Mesodermal cell (in vitro differentiated cells): ENCODE measurements at regions not wholly inside any gene's neighbourhood (a gene's known extent, or its start where the extent isn't known, plus 50 kb on each side); places are given as distances from the start of the nearest gene placed in this dataset.
"Not testable (repeated sequence)": the region's sequence is repeated elsewhere in the genome, so short reads cannot be mapped to it uniquely, and the experiment has no call there.

Experiments
- H3K27ac ChIP-seq: 2 replicates; pipeline ENCODE4 v1.7.0; 2013; ENCODE audit warnings: mild to moderate bottlenecking, low read depth, low read length, moderate library complexity; ENCODE audit not compliant: severe bottlenecking
- H3K36me3 ChIP-seq: 2 replicates; pipeline ENCODE4 v1.7.1; 2013; ENCODE audit warnings: mild to moderate bottlenecking, low read length, moderate library complexity; ENCODE audit not compliant: control insufficient read depth, insufficient read depth
- H3K4me1 ChIP-seq: one replicate; pipeline ENCODE4 v1.7.1; 2013; ENCODE audit warnings: mild to moderate bottlenecking, low read length; ENCODE audit not compliant: insufficient read depth, control insufficient read depth, poor library complexity, severe bottlenecking
- H3K4me3 ChIP-seq: 2 replicates; pipeline ENCODE4 v1.7.0; 2013; ENCODE audit warnings: low read length, control low read depth, mild to moderate bottlenecking; ENCODE audit not compliant: insufficient read depth, poor library complexity, severe bottlenecking; ENCODE audit errors: extremely low read depth
- H3K9me3 ChIP-seq: 2 replicates; pipeline ENCODE4 v1.7.1; 2013; ENCODE audit warnings: mild to moderate bottlenecking, low read length, moderate library complexity; ENCODE audit not compliant: control insufficient read depth
- WGBS, 2 experiments: methylation state at CpG; one replicate each; pipeline ENCODE4 v1.1.5; 2013; ENCODE audit warnings: missing lambda C conversion rate in 2 of 2; ENCODE audit not compliant: insufficient coverage in 2 of 2; 5-methylcytosine and 5-hydroxymethylcytosine counted together

DNA sequence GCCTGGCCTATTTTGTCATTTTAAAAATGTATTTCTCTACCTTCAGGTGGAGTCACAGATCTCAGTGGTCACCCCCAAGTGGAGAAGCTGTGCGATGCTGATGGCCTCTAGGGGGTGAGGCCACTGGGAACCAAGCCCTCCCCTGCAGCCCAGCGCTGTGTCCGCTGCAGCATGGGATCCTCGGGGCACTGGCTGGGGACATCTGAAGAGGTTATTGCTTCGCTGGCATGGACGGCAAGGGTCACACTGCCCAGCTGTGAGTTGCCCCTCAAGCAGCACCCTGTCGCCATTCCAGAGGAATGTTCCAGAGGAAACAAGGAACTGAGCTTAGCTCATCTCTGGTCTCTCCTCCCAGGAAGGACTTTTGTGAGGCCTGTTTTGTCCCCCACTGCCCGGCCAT, 119.6 kb upstream of the S1PR3 start:
- no peaks in the 10 kb centered on the region for H3K36me3 ChIP-seq
- WGBS, 2 experiments, result 92 to 96% methylated on average over 8 of the region's 8 CpGs
- H3K27ac ChIP-seq, result peak overlapping the region; percentile 62
- no peaks in the 10 kb centered on the region for H3K4me1 ChIP-seq
- H3K4me3 ChIP-seq, result no peak overlapping the region
- no peaks in the 10 kb centered on the region for H3K9me3 ChIP-seq

GRCh38 chr9:88872192-88872946, 118.9 kb upstream of the S1PR3 start:
- Histone ChIP-seq H3K36me3 (no peaks in the 10 kb centered on the region), H3K4me3 (no peak overlapping the region), H3K4me1 (no peaks in the 10 kb centered on the region), H3K27ac (peak overlapping the region; percentile 62), H3K9me3 (no peaks in the 10 kb centered on the region)
- 97 to 100% methylated on average over 2 of the region's 3 CpGs for WGBS, 2 experiments

DNA sequence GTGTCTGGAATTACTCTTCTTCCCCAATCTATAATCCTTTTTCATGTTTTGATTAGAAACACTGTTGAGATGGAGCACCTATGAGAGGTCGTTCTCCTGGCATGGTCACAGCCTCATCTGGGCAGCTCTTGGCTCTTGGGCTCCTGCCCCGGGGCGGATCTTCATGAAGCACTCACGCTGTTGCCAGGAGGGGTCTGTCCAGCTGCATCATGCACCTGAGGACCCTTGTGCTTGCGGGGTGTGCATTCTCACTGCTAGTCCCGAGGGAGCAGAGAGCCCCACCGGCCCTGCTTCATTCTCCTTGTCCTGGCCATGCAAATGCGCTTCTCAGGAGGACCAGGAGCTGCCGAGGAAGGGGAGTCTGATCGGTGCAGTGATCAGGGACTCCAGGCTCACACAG, 117.6 kb upstream of the S1PR3 start:
- no peak overlapping the region for H3K27ac ChIP-seq
- H3K36me3 ChIP-seq, result no peaks in the 10 kb centered on the region
- WGBS, 2 experiments, result 85 to 86% methylated on average over 10 of the region's 10 CpGs
- no peaks in the 10 kb centered on the region for H3K9me3 ChIP-seq
- H3K4me1 ChIP-seq, result no peaks in the 10 kb centered on the region
- no peak overlapping the region for H3K4me3 ChIP-seq

GRCh38 chr9:88874391-88874790, 116.9 kb upstream of the S1PR3 start:
- WGBS, 2 experiments, result 82 to 87% methylated on average over 2 to 4 of the region's 6 CpGs
- H3K9me3 ChIP-seq, result no peaks in the 10 kb centered on the region
- no peaks in the 10 kb centered on the region for H3K36me3 ChIP-seq
- H3K27ac ChIP-seq, result no peak overlapping the region
- no peaks in the 10 kb centered on the region for H3K4me1 ChIP-seq
- H3K4me3 ChIP-seq, result no peak overlapping the region

GRCh38 chr9:88875400-88876120, 115.7 kb upstream of the S1PR3 start:
- H3K9me3 ChIP-seq, result no peaks in the 10 kb centered on the region
- no peak overlapping the region for H3K4me3 ChIP-seq
- no peaks in the 10 kb centered on the region for H3K4me1 ChIP-seq
- WGBS, 2 experiments, result 80% methylated on average over 1 of the region's 3 CpGs; no CpG with 5 or more reads in 1 of the 2 experiments
- no peaks in the 10 kb centered on the region for H3K36me3 ChIP-seq
- H3K27ac ChIP-seq, result no peak overlapping the region

- H3K4me1 ChIP-seq, result no peaks in the 10 kb centered on the region
- WGBS, 2 experiments, result 81 to 86% methylated on average over 8 of the region's 8 CpGs
- H3K9me3 ChIP-seq, result no peaks in the 10 kb centered on the region
- H3K4me3 ChIP-seq, result no peak overlapping the region
- no peak overlapping the region for H3K27ac ChIP-seq
- H3K36me3 ChIP-seq, result no peaks in the 10 kb centered on the region
These were observed 111.1 kb upstream of the S1PR3 start for GRCh38 chr9:88880199-88880598.

DNA sequence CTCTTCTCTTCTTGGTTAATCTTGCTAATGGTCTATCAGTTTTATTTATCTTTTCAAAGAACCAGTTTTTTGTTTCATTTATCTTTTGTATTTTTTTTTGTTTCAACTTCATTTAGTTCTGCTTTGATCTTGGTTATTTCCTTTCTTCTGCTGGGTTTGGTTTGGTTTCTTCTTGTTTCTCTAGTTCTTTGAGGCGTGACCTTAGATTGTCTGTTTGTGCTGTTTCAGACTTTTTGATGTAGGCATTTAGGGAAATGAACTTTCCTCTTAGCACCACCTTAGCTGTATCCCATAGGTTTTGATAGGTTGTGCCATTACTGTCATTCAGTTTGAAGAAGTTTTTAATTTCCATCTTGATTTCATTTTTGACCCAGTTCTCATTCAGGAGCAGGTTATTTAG, 107.0 kb upstream of the S1PR3 start:
- not testable (repeated sequence) for H3K9me3 ChIP-seq, H3K4me1 ChIP-seq, H3K36me3 ChIP-seq, H3K27ac ChIP-seq, H3K4me3 ChIP-seq
- no CpG with 5 or more reads among the region's 1 CpG for WGBS, 2 experiments

DNA sequence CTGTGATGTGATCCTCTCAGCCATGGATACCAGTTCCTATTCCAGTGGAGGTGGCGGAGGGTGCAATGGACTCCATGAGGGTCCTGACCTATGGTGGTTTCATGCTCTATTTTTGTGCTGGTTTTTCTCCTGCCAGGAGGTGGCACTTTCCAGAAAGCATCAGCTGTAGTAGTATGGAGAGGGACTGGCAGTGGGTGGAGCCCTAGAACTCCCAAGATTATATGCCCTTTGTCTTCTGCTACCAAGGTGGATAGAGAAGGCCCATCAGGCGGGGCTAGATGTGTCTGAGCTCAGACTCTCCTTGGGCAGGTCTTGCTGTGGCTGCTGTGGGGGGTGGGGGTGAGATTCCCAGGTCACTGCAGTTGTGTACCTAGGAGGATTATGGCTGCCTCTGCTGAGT, 104.5 kb upstream of the S1PR3 start:
- not testable (repeated sequence) for H3K36me3 ChIP-seq, H3K4me1 ChIP-seq, H3K27ac ChIP-seq, H3K4me3 ChIP-seq, H3K9me3 ChIP-seq
- 50 to 60% methylated on average over 1 of the region's 2 CpGs for WGBS, 2 experiments

GRCh38 chr9:88889386-88889785, 101.9 kb upstream of the S1PR3 start:
- no peak overlapping the region for H3K27ac ChIP-seq
- H3K36me3 ChIP-seq, result no peaks in the 10 kb centered on the region
- WGBS, 2 experiments, result 85 to 88% methylated on average over 4 of the region's 4 CpGs
- H3K4me3 ChIP-seq, result no peak overlapping the region
- no peaks in the 10 kb centered on the region for H3K4me1 ChIP-seq
- no peaks in the 10 kb centered on the region for H3K9me3 ChIP-seq

DNA sequence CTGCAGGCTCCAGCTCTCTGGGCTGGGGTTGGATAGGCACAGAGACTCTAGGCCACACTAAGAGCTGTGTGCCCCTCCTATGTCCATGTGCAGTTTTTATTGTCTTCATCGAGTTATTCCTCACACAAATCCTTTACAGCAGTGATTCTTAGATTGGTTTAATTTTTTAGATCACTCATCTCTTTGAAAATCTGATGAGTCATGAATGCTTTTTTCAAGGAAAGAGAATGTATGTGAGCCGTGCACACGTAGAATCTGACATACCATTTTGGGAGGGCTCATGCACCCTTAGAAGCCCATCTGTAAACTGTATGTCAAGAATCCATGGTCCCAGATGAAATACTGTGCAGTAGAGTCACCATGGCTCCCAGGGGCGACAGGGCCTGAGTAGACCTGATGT, 100.7 kb upstream of the S1PR3 start:
- no peaks in the 10 kb centered on the region for H3K4me1 ChIP-seq
- H3K27ac ChIP-seq, result no peak overlapping the region
- H3K36me3 ChIP-seq, result no peaks in the 10 kb centered on the region
- 96 to 100% methylated on average over 2 to 3 of the region's 4 CpGs for WGBS, 2 experiments
- H3K9me3 ChIP-seq, result no peaks in the 10 kb centered on the region
- no peak overlapping the region for H3K4me3 ChIP-seq

- no peaks in the 10 kb centered on the region for H3K9me3 ChIP-seq
- WGBS, 2 experiments, result 83 to 94% methylated on average over 1 to 2 of the region's 2 CpGs
- H3K4me3 ChIP-seq, result no peak overlapping the region
- no peaks in the 10 kb centered on the region for H3K4me1 ChIP-seq
- no peaks in the 10 kb centered on the region for H3K36me3 ChIP-seq
- no peak overlapping the region for H3K27ac ChIP-seq
These were observed 100.2 kb upstream of the S1PR3 start for GRCh38 chr9:88891040-88891439.
